Vagina (tissue), 2 donors: ENCODE measurements at regions not wholly inside any gene's neighbourhood (a gene's known extent, or its start where the extent isn't known, plus 50 kb on each side); places are given as distances from the start of the nearest gene placed in this dataset.

ENCODE experiments used
- DNase-seq, 2 donors: peaks; one replicate each; pipeline ENCODE4 v3.0.0-alpha.2; 2017; ENCODE audit errors: extremely low spot score in 2 of 2
- H3K27ac ChIP-seq: fragments of 200-600 bp; sonication (generic); one replicate; pipeline ENCODE4 v1.5.1; 2019
- H3K27me3 ChIP-seq: fragments of 200-600 bp; sonication (generic); one replicate; pipeline ENCODE4 v1.5.1; 2019
- H3K36me3 ChIP-seq, 2 donors: fragments of 200-600 bp; sonication (generic); one replicate each; pipeline ENCODE4 v1.5.1; 2017 to 2019
- H3K4me1 ChIP-seq: fragments of 200-600 bp; sonication (generic); one replicate; pipeline ENCODE4 v1.5.1; 2019
- H3K4me3 ChIP-seq, 2 donors: fragments of 200-600 bp; sonication (generic); 1 replicate in 1 of 2; 2 replicates in 1 of 2; pipeline ENCODE4 v1.5.1; 2016 to 2019
- H3K9me3 ChIP-seq: fragments of 200-600 bp; sonication (generic); one replicate; pipeline ENCODE4 v1.5.1; 2019
- CTCF ChIP-seq, 3 experiments: fragments of 450-650 bp in 2 of 3; fragments of 200-600 bp in 1 of 3; sonication (generic) in 1 of 3; IDR thresholded peaks; one replicate each; pipeline ENCODE4 v1.5.1; 2017 to 2019; ENCODE audit warnings: antibody characterized with exemption in 3 of 3, mild to moderate bottlenecking in 2 of 3, moderate library complexity in 2 of 3
- POLR2A ChIP-seq, 2 donors: fragments of 450-650 bp; IDR thresholded peaks; one replicate each; pipeline ENCODE4 v1.6.1; 2017; ENCODE audit warnings: antibody characterized with exemption in 2 of 2, mild to moderate bottlenecking in 2 of 2, moderate library complexity in 2 of 2
- POLR2AphosphoS5 ChIP-seq, 2 donors: sonication (generic); formaldehyde crosslinking; IDR thresholded peaks; one replicate each; pipeline ENCODE4 v1.9.0; 2017; ENCODE audit warnings: antibody characterized with exemption in 2 of 2, mild to moderate bottlenecking in 2 of 2, low read depth in 1 of 2; ENCODE audit not compliant: insufficient read depth in 1 of 2
- intact Hi-C: fragments of 100-400 bp; cut with DNase I; formaldehyde crosslinking; loops from one replicate; pipeline ENCODE4 v1.15.1; 2023

DNA sequence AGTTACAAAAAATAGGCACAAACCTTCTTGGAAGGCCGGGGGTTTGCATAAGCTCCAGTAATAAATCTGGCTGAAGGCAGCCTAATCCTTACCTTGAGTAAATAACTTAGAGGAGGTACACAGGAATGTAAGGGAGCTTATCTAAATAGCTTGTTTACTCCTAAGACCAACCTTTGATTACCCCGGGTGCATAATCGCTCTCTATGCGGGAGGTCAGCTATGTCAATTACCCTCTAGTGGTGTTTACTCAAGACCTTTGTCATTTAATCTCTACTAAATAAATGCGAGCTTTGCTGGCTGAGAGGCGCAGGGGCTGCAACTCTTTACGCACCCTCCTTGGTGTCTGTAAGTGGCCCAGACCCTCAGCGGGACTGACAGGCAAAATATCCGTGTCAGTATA lies 50.2 kb upstream of the MAP9 start:
- no peak for TF ChIP-seq CTCF (IDR thresholded peaks at IDR 0.05)
- TF ChIP-seq POLR2AphosphoS5 (IDR thresholded peaks at IDR 0.05; ENCODE audit: insufficient read depth in 1 of 2, low read depth in 1 of 2), result no peak
- TF ChIP-seq POLR2A (IDR thresholded peaks at IDR 0.05), result no peak
- Histone ChIP-seq H3K27me3 (no peaks in the 10 kb centered on the region), H3K4me1 (no peaks in the 10 kb centered on the region), H3K9me3 (no peaks in the 10 kb centered on the region), H3K4me3 (no peak overlapping the region), H3K27ac (no peak overlapping the region), H3K36me3 (no peaks in the 10 kb centered on the region)
- no peak for DNase-seq
- intact Hi-C loops, result no loop called here
